ENCODE measurements at regions not wholly inside any gene's neighbourhood (a gene's known extent, or its start where the extent isn't known, plus 50 kb on each side); places are given as distances from the start of the nearest gene placed in this dataset.

GRCh38 chr4:162791226-162791625 lies 375.5 kb downstream of the NAF1 start:
- Histone ChIP-seq H3K4me1 (replicated peaks in 1 of 2) (no peaks in the 10 kb centered on the region), H3K27ac (no peak overlapping the region), H3K9me3 (replicated peaks in 1 of 3) (no peaks in the 10 kb centered on the region), H3K4me3 (no peak overlapping the region), H3K27me3 (no peaks in the 10 kb centered on the region), H3K36me3 (replicated peaks in 1 of 2) (no peaks in the 10 kb centered on the region)
- intact Hi-C loops (cut with DNase I) = no loop called here
- no peak for DNase-seq
- TF ChIP-seq CTCF (IDR thresholded peaks at IDR 0.05) (no peak), POLR2A (IDR thresholded peaks at IDR 0.05) (no peak)
- WGBS, 4 donors = 55 to 58% (median 57%) methylated on average over 2 of the region's 2 CpGs

GRCh38 chr4:162787120-162787519 lies 379.6 kb downstream of the NAF1 start:
- H3K36me3 ChIP-seq (replicated peaks in 1 of 2) = no peaks in the 10 kb centered on the region
- no peaks in the 10 kb centered on the region for H3K9me3 ChIP-seq (replicated peaks in 1 of 3)
- no peak overlapping the region for H3K27ac ChIP-seq

GRCh38 chr4:162782778-162783525 lies 383.7 kb downstream of the NAF1 start:
- H3K9me3 ChIP-seq (replicated peaks in 1 of 3) = no peaks in the 10 kb centered on the region
- H3K4me3 ChIP-seq = no peak overlapping the region
- no peak overlapping the region for H3K27ac ChIP-seq
- intact Hi-C loops (cut with DNase I) = no loop called here
- H3K36me3 ChIP-seq (replicated peaks in 1 of 2) = no peaks in the 10 kb centered on the region
- TF ChIP-seq POLR2A (IDR thresholded peaks at IDR 0.05) (no peak), CTCF (IDR thresholded peaks at IDR 0.05) (no peak)
- no peak for DNase-seq
- 45 to 57% (median 47%) methylated on average over 7 of the region's 7 CpGs for WGBS, 4 donors
- H3K4me1 ChIP-seq (replicated peaks in 1 of 2) = no peaks in the 10 kb centered on the region
- no peaks in the 10 kb centered on the region for H3K27me3 ChIP-seq

More at GRCh38 chr4:162787120-162787519, 379.6 kb downstream of the NAF1 start:
- Histone ChIP-seq H3K4me1 (replicated peaks in 1 of 2) (no peaks in the 10 kb centered on the region), H3K4me3 (no peak overlapping the region), H3K27me3 (no peaks in the 10 kb centered on the region)
- no peak for TF ChIP-seq CTCF (IDR thresholded peaks at IDR 0.05)
- no peak for TF ChIP-seq POLR2A (IDR thresholded peaks at IDR 0.05)
- 81 to 89% (median 82%) methylated on average over 2 of the region's 2 CpGs for WGBS, 4 donors
- no peak for DNase-seq
- intact Hi-C loops (cut with DNase I) = no loop called here

- Histone ChIP-seq H3K4me1 (replicated peaks in 1 of 2) (no peaks in the 10 kb centered on the region), H3K36me3 (replicated peaks in 1 of 2) (no peaks in the 10 kb centered on the region), H3K9me3 (replicated peaks in 1 of 3) (no peaks in the 10 kb centered on the region), H3K27me3 (no peaks in the 10 kb centered on the region), H3K27ac (no peak overlapping the region), H3K4me3 (no peak overlapping the region)
- 44 to 66% (median 50%) methylated on average over 3 of the region's 3 CpGs for WGBS, 4 donors
- DNase-seq = no peak
- intact Hi-C loops (cut with DNase I) = no loop called here
- no peak for TF ChIP-seq CTCF (IDR thresholded peaks at IDR 0.05)
- no peak for TF ChIP-seq POLR2A (IDR thresholded peaks at IDR 0.05)
These were observed 384.5 kb downstream of the NAF1 start for GRCh38 chr4:162782096-162782777.

Data from adrenal gland (tissue), 9 donors.